ENCODE measurements at regions not wholly inside any gene's neighbourhood (a gene's known extent, or its start where the extent isn't known, plus 50 kb on each side); places are given as distances from the start of the nearest gene placed in this dataset.
"Not testable (repeated sequence)": the region's sequence is repeated elsewhere in the genome, so short reads cannot be mapped to it uniquely, and the experiment has no call there.

GRCh38 chr2:100747996-100748615 is 71.8 kb upstream of the NPAS2 start:
- Histone ChIP-seq H3K79me2 (ENCODE audit: insufficient read depth, low read length) (no peaks in the 10 kb centered on the region), H3K27me3 (ENCODE audit: insufficient read depth, low read length) (no peaks in the 10 kb centered on the region), H3K4me2 (ENCODE audit: low read length) (peak overlapping the region; percentile 16), H3K9me3 (ENCODE audit: insufficient read depth, low read depth, low read length) (peaks cover 3% of the 10 kb centered on the region), H3K9ac (ENCODE audit: low read length) (no peak overlapping the region), H3K4me1 (ENCODE audit: insufficient read depth, low read length) (peaks cover 47% of the 10 kb centered on the region), H3K27ac (ENCODE audit: low read depth, low read length) (no peak overlapping the region), H4K20me1 (ENCODE audit: insufficient read depth, low read length) (no peaks in the 10 kb centered on the region), H3K4me3 (ENCODE audit: insufficient read depth, low read depth, low read length) (no peak overlapping the region), H2AFZ (ENCODE audit: low read depth, low read length) (no peak overlapping the region), H3K36me3 (ENCODE audit: insufficient read depth, low read length) (no peaks in the 10 kb centered on the region)
- peaks cover 3% of the 10 kb centered on the region for H3K9me3 Mint-ChIP-seq (ENCODE audit: unreplicated experiment)
- H3K27ac Mint-ChIP-seq (ENCODE audit: unreplicated experiment), result peak overlapping the region; percentile 44
- H3K27me3 Mint-ChIP-seq (ENCODE audit: low read depth, unreplicated experiment), result peaks cover 10% of the 10 kb centered on the region
- no peak overlapping the region for H3K4me3 Mint-ChIP-seq (ENCODE audit: unreplicated experiment)
- no peak for FAIRE-seq
- peaks cover 29% of the 10 kb centered on the region for H3K4me1 Mint-ChIP-seq (ENCODE audit: low read depth, unreplicated experiment)
- DNase-seq (ENCODE audit: low read depth), result no peak
- TF ChIP-seq EZH2 (IDR thresholded peaks at IDR 0.05; ENCODE audit: insufficient read depth, low read length) (no peak), CTCF (IDR thresholded peaks at IDR 0.05; ENCODE audit: insufficient read depth, low read depth, low read length) (no peak)
- H3K36me3 Mint-ChIP-seq (ENCODE audit: low read depth, unreplicated experiment), result no peaks in the 10 kb centered on the region

GRCh38 chr2:100748673-100749072 is 71.3 kb upstream of the NPAS2 start:
- Histone ChIP-seq H3K27ac (ENCODE audit: low read depth, low read length) (no peak overlapping the region), H3K4me3 (ENCODE audit: insufficient read depth, low read depth, low read length) (no peak overlapping the region), H4K20me1 (ENCODE audit: insufficient read depth, low read length) (no peaks in the 10 kb centered on the region), H3K9me3 (ENCODE audit: insufficient read depth, low read depth, low read length) (peaks cover 3% of the 10 kb centered on the region), H3K79me2 (ENCODE audit: insufficient read depth, low read length) (no peaks in the 10 kb centered on the region), H3K27me3 (ENCODE audit: insufficient read depth, low read length) (no peaks in the 10 kb centered on the region), H3K4me1 (ENCODE audit: insufficient read depth, low read length) (peaks cover 47% of the 10 kb centered on the region), H3K9ac (ENCODE audit: low read length) (no peak overlapping the region), H3K4me2 (ENCODE audit: low read length) (no peak overlapping the region), H2AFZ (ENCODE audit: low read depth, low read length) (no peak overlapping the region), H3K36me3 (ENCODE audit: insufficient read depth, low read length) (no peaks in the 10 kb centered on the region)
- Mint-ChIP-seq H3K9me3 (ENCODE audit: unreplicated experiment) (peaks cover 3% of the 10 kb centered on the region), H3K4me3 (ENCODE audit: unreplicated experiment) (no peak overlapping the region), H3K4me1 (ENCODE audit: low read depth, unreplicated experiment) (peaks cover 28% of the 10 kb centered on the region), H3K27ac (ENCODE audit: unreplicated experiment) (no peak overlapping the region), H3K36me3 (ENCODE audit: low read depth, unreplicated experiment) (no peaks in the 10 kb centered on the region), H3K27me3 (ENCODE audit: low read depth, unreplicated experiment) (peaks cover 10% of the 10 kb centered on the region)
- DNase-seq (ENCODE audit: low read depth) (no peak), FAIRE-seq (no peak)
- no peak for TF ChIP-seq EZH2 (IDR thresholded peaks at IDR 0.05; ENCODE audit: insufficient read depth, low read length)
- no peak for TF ChIP-seq CTCF (IDR thresholded peaks at IDR 0.05; ENCODE audit: insufficient read depth, low read depth, low read length)

DNA sequence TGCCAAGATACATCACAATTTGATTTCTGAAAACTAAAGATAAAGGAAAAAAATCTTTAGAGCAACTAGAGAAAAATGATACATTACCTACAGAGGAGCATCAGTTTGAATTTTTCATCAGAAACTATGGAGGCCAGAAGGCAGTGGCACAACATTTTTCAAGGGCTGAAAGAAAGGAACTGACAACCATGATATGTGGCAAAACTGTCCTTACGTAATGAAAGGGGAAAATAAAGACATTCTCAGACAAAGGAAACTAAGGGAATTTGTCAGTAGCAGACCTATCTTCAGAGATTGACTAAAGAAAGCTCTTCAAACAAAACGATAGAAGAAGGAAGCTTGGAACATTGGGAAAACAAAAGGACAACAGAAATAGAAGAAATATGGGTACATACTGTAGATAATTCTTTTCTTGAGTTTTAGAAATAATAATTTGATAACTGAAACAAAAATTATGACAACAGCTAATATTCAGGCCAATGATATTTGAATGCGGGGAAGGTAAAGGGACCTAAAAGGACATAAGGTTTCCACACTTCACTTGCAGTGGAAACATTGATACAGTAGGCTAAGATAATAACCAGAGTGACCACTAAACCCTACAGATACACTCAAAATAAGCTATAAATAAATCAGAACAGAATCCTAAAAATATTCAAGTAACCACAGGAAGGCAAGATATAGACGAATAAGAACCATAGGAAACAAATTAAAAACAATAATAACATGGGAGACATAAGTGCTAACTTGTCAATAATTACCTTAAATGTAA is 70.0 kb upstream of the NPAS2 start:
- H3K9me3 Mint-ChIP-seq (ENCODE audit: unreplicated experiment), result no peaks in the 10 kb centered on the region
- H3K27ac Mint-ChIP-seq (ENCODE audit: unreplicated experiment), result no peak overlapping the region
- peaks cover 17% of the 10 kb centered on the region for H3K4me1 Mint-ChIP-seq (ENCODE audit: low read depth, unreplicated experiment)
- no peak overlapping the region for H3K9ac ChIP-seq (ENCODE audit: low read length)
- no peak overlapping the region for H3K4me3 Mint-ChIP-seq (ENCODE audit: unreplicated experiment)
- TF ChIP-seq CTCF (IDR thresholded peaks at IDR 0.05; ENCODE audit: insufficient read depth, low read depth, low read length) (no peak), EZH2 (IDR thresholded peaks at IDR 0.05; ENCODE audit: insufficient read depth, low read length) (no peak)
- H3K4me3 ChIP-seq (ENCODE audit: insufficient read depth, low read depth, low read length), result no peak overlapping the region
- H3K9me3 ChIP-seq (ENCODE audit: insufficient read depth, low read depth, low read length), result peaks cover 3% of the 10 kb centered on the region
- no peaks in the 10 kb centered on the region for H3K36me3 Mint-ChIP-seq (ENCODE audit: low read depth, unreplicated experiment)
- no peaks in the 10 kb centered on the region for H3K79me2 ChIP-seq (ENCODE audit: insufficient read depth, low read length)
- peaks cover 37% of the 10 kb centered on the region for H3K4me1 ChIP-seq (ENCODE audit: insufficient read depth, low read length)
- H3K27me3 Mint-ChIP-seq (ENCODE audit: low read depth, unreplicated experiment), result peaks cover 10% of the 10 kb centered on the region
- DNase-seq (ENCODE audit: low read depth), result no peak
- H2AFZ ChIP-seq (ENCODE audit: low read depth, low read length), result no peak overlapping the region
- no peaks in the 10 kb centered on the region for H3K27me3 ChIP-seq (ENCODE audit: insufficient read depth, low read length)
- no peak overlapping the region for H3K27ac ChIP-seq (ENCODE audit: low read depth, low read length)
- H3K4me2 ChIP-seq (ENCODE audit: low read length), result no peak overlapping the region
- no peaks in the 10 kb centered on the region for H4K20me1 ChIP-seq (ENCODE audit: insufficient read depth, low read length)
- no peaks in the 10 kb centered on the region for H3K36me3 ChIP-seq (ENCODE audit: insufficient read depth, low read length)
- FAIRE-seq, result no peak

GRCh38 chr2:100751871-100752625 is 67.9 kb upstream of the NPAS2 start:
- Histone ChIP-seq H3K27ac (ENCODE audit: low read depth, low read length) (peak overlapping the region; percentile 73), H3K4me2 (ENCODE audit: low read length) (peak overlapping the region; percentile 73), H3K4me1 (ENCODE audit: insufficient read depth, low read length) (peaks cover 38% of the 10 kb centered on the region), H3K9ac (ENCODE audit: low read length) (peak overlapping the region; percentile 61)
- not testable (repeated sequence) for FAIRE-seq; H4K20me1 ChIP-seq (ENCODE audit: insufficient read depth, low read length); H3K9me3 ChIP-seq (ENCODE audit: insufficient read depth, low read depth, low read length); H3K27me3 Mint-ChIP-seq (ENCODE audit: low read depth, unreplicated experiment); H3K36me3 ChIP-seq (ENCODE audit: insufficient read depth, low read length); H3K9me3 Mint-ChIP-seq (ENCODE audit: unreplicated experiment); H3K27me3 ChIP-seq (ENCODE audit: insufficient read depth, low read length); H3K4me3 Mint-ChIP-seq (ENCODE audit: unreplicated experiment); H2AFZ ChIP-seq (ENCODE audit: low read depth, low read length); H3K4me3 ChIP-seq (ENCODE audit: insufficient read depth, low read depth, low read length); H3K27ac Mint-ChIP-seq (ENCODE audit: unreplicated experiment); H3K36me3 Mint-ChIP-seq (ENCODE audit: low read depth, unreplicated experiment); H3K79me2 ChIP-seq (ENCODE audit: insufficient read depth, low read length)
- H3K4me1 Mint-ChIP-seq (ENCODE audit: low read depth, unreplicated experiment), result peaks cover 15% of the 10 kb centered on the region
- DNase-seq (ENCODE audit: low read depth), result peak; percentile 53
